ENCODE measurements at regions not wholly inside any gene's neighbourhood (a gene's known extent, or its start where the extent isn't known, plus 50 kb on each side); places are given as distances from the start of the nearest gene placed in this dataset.
"Not testable (repeated sequence)": the region's sequence is repeated elsewhere in the genome, so short reads cannot be mapped to it uniquely, and the experiment has no call there.

GRCh38 chr10:33015761-33016547, 57.9 kb upstream of the ITGB1 start:
- H3K79me2 ChIP-seq (ENCODE audit: insufficient read depth, low read length) = no peaks in the 10 kb centered on the region; the same call in 1 of the 2 replicates
- H2AFZ ChIP-seq (ENCODE audit: low read length) = no peak overlapping the region
- no peak overlapping the region for H3T11ph ChIP-seq (ENCODE audit: low read length)
- WGBS (ENCODE audit: extremely low coverage, insufficient read length, low lambda C conversion rate) = no CpG with 5 or more reads among the region's 3 CpGs
- Mint-ChIP-seq H3K9me3 (peaks cover 0 to 3% of the 10 kb centered on the region in 2 experiments; a peak in 3 of 5 replicates), H3K36me3 (ENCODE audit: insufficient read depth in 1 of 3, low read depth in 3 of 3) (peaks cover 0 to 1% (median 0%) of the 10 kb centered on the region in 3 experiments; a peak in 1 of 7 replicates), H3K4me1 (peaks cover 0 to 12% of the 10 kb centered on the region in 2 experiments; a peak in 3 of 4 replicates), H3K27ac (no peak overlapping the region), H3K4me3 (no peak overlapping the region), H3K27me3 (ENCODE audit: low read depth) (no peaks in the 10 kb centered on the region)
- no peak overlapping the region for H2BK12ac ChIP-seq (ENCODE audit: insufficient read length, low read depth, low read length)
- no peaks in the 10 kb centered on the region; the same call in 1 of the 2 replicates for H3K4me1 ChIP-seq (ENCODE audit: insufficient read depth, low read length)
- no peaks in the 10 kb centered on the region for H3K27me3 ChIP-seq (ENCODE audit: insufficient read depth, low read length)
- H3K18ac ChIP-seq (ENCODE audit: insufficient read length, low read depth, low read length) = no peak overlapping the region
- H4K20me1 ChIP-seq (ENCODE audit: control insufficient read depth, insufficient read depth, insufficient read length) = no peaks in the 10 kb centered on the region
- no peak overlapping the region for H3K23ac ChIP-seq (ENCODE audit: insufficient read length, low read depth, low read length)
- H3K4ac ChIP-seq (ENCODE audit: low read depth, low read length) = no peak overlapping the region
- TF ChIP-seq, protein P1, sequence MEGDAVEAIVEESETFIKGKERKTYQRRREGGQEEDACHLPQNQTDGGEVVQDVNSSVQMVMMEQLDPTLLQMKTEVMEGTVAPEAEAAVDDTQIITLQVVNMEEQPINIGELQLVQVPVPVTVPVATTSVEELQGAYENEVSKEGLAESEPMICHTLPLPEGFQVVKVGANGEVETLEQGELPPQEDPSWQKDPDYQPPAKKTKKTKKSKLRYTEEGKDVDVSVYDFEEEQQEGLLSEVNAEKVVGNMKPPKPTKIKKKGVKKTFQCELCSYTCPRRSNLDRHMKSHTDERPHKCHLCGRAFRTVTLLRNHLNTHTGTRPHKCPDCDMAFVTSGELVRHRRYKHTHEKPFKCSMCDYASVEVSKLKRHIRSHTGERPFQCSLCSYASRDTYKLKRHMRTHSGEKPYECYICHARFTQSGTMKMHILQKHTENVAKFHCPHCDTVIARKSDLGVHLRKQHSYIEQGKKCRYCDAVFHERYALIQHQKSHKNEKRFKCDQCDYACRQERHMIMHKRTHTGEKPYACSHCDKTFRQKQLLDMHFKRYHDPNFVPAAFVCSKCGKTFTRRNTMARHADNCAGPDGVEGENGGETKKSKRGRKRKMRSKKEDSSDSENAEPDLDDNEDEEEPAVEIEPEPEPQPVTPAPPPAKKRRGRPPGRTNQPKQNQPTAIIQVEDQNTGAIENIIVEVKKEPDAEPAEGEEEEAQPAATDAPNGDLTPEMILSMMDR (conservative IDR thresholded peaks at IDR 0.05) = no peak
- no peak overlapping the region for H3K14ac ChIP-seq (ENCODE audit: insufficient read depth, low read length)
- H2AK5ac ChIP-seq (ENCODE audit: insufficient read length, low read length) = no peak overlapping the region
- no peak overlapping the region for H4K8ac ChIP-seq (replicated peaks; ENCODE audit: insufficient read length, low read depth, low read length)
- H3K23me2 ChIP-seq (ENCODE audit: insufficient read length, low read depth, low read length, poor library complexity, severe bottlenecking) = no peaks in the 10 kb centered on the region
- H3K79me1 ChIP-seq (ENCODE audit: insufficient read depth, low read depth, low read length, poor library complexity, severe bottlenecking) = no peaks in the 10 kb centered on the region
- H2BK15ac ChIP-seq (ENCODE audit: low read depth, low read length) = no peak overlapping the region
- H4K5ac ChIP-seq (ENCODE audit: insufficient read length, low read depth, low read length) = no peak overlapping the region
- no peak overlapping the region for H3K56ac ChIP-seq (ENCODE audit: insufficient read length, low read depth, low read length)
- H3K9me3 ChIP-seq (ENCODE audit: control insufficient read depth, low read depth, low read length) = no peaks in the 10 kb centered on the region
- H4K91ac ChIP-seq (ENCODE audit: insufficient read length, low read depth, low read length) = no peak overlapping the region
- no peak overlapping the region for H3K9ac ChIP-seq (ENCODE audit: extremely low read depth, insufficient read length, low read length)
- no peak for DNase-seq
- no peak overlapping the region for H2BK20ac ChIP-seq (ENCODE audit: low read depth, low read length, poor library complexity, severe bottlenecking)
- no peak overlapping the region for H3K27ac ChIP-seq (ENCODE audit: insufficient read length, low read depth, low read length)
- H2BK120ac ChIP-seq (ENCODE audit: low read depth, low read length, poor library complexity, severe bottlenecking) = no peak overlapping the region
- H3K4me2 ChIP-seq (ENCODE audit: insufficient read depth, insufficient read length, low read length) = no peak overlapping the region
- no peak overlapping the region for H2BK5ac ChIP-seq (ENCODE audit: insufficient read length, low read length)

GRCh38 chr10:33013331-33013730, 55.3 kb upstream of the ITGB1 start:
- H3K4ac ChIP-seq (ENCODE audit: low read depth, low read length); H3K4me3 Mint-ChIP-seq; H3K27ac Mint-ChIP-seq; H3K4me1 ChIP-seq (ENCODE audit: insufficient read depth, low read length); H2AK5ac ChIP-seq (ENCODE audit: insufficient read length, low read length); H3K14ac ChIP-seq (ENCODE audit: insufficient read depth, low read length); H3K79me2 ChIP-seq (ENCODE audit: insufficient read depth, low read length); H2BK15ac ChIP-seq (ENCODE audit: low read depth, low read length); H3K18ac ChIP-seq (ENCODE audit: insufficient read length, low read depth, low read length); H3K27ac ChIP-seq (ENCODE audit: insufficient read length, low read depth, low read length); H3K9ac ChIP-seq (ENCODE audit: extremely low read depth, insufficient read length, low read length); H3K36me3 Mint-ChIP-seq (ENCODE audit: insufficient read depth in 1 of 3, low read depth in 3 of 3); H4K5ac ChIP-seq (ENCODE audit: insufficient read length, low read depth, low read length); H4K8ac ChIP-seq (replicated peaks; ENCODE audit: insufficient read length, low read depth, low read length); H2BK5ac ChIP-seq (ENCODE audit: insufficient read length, low read length); H3T11ph ChIP-seq (ENCODE audit: low read length); H3K27me3 Mint-ChIP-seq (ENCODE audit: low read depth); H3K23ac ChIP-seq (ENCODE audit: insufficient read length, low read depth, low read length); H4K20me1 ChIP-seq (ENCODE audit: control insufficient read depth, insufficient read depth, insufficient read length); H4K91ac ChIP-seq (ENCODE audit: insufficient read length, low read depth, low read length); DNase-seq; H2BK120ac ChIP-seq (ENCODE audit: low read depth, low read length, poor library complexity, severe bottlenecking); H3K23me2 ChIP-seq (ENCODE audit: insufficient read length, low read depth, low read length, poor library complexity, severe bottlenecking); H3K79me1 ChIP-seq (ENCODE audit: insufficient read depth, low read depth, low read length, poor library complexity, severe bottlenecking); H3K27me3 ChIP-seq (ENCODE audit: insufficient read depth, low read length); H3K9me3 ChIP-seq (ENCODE audit: control insufficient read depth, low read depth, low read length); H2BK12ac ChIP-seq (ENCODE audit: insufficient read length, low read depth, low read length); H3K4me2 ChIP-seq (ENCODE audit: insufficient read depth, insufficient read length, low read length); H3K56ac ChIP-seq (ENCODE audit: insufficient read length, low read depth, low read length); H3K9me3 Mint-ChIP-seq; H2AFZ ChIP-seq (ENCODE audit: low read length); H2BK20ac ChIP-seq (ENCODE audit: low read depth, low read length, poor library complexity, severe bottlenecking): not testable (repeated sequence)
- WGBS (ENCODE audit: extremely low coverage, insufficient read length, low lambda C conversion rate) = no CpG with 5 or more reads among the region's 25 CpGs
- H3K4me1 Mint-ChIP-seq = peaks cover 20 to 21% of the 10 kb centered on the region in 2 experiments

Data from H9 (cell line).